DOHH2 (cell line): ENCODE measurements at regions not wholly inside any gene's neighbourhood (a gene's known extent, or its start where the extent isn't known, plus 50 kb on each side); places are given as distances from the start of the nearest gene placed in this dataset.

Source experiments
- EZH2phosphoT487 ChIP-seq: fragments of 200-600 bp; sonication (generic); IDR thresholded peaks from 2 replicates; pipeline ENCODE4 v1.6.1; 2017; ENCODE audit warnings: borderline replicate concordance, mild to moderate bottlenecking, antibody characterized with exemption, low read length, moderate library complexity, mixed read lengths
- TF ChIP-seq, protein P1 (sequence below): fragments of 200-600 bp; sonication (generic); IDR thresholded peaks from one replicate; pipeline ENCODE4 v1.5.1; 2014; ENCODE audit warnings: antibody characterized with exemption, mild to moderate bottlenecking, low read depth, low read length; ENCODE audit not compliant: poor library complexity, severe bottlenecking

GRCh38 chr20:23197836-23198235 is 111.7 kb upstream of the CD93 start:
- TF ChIP-seq, protein P1, sequence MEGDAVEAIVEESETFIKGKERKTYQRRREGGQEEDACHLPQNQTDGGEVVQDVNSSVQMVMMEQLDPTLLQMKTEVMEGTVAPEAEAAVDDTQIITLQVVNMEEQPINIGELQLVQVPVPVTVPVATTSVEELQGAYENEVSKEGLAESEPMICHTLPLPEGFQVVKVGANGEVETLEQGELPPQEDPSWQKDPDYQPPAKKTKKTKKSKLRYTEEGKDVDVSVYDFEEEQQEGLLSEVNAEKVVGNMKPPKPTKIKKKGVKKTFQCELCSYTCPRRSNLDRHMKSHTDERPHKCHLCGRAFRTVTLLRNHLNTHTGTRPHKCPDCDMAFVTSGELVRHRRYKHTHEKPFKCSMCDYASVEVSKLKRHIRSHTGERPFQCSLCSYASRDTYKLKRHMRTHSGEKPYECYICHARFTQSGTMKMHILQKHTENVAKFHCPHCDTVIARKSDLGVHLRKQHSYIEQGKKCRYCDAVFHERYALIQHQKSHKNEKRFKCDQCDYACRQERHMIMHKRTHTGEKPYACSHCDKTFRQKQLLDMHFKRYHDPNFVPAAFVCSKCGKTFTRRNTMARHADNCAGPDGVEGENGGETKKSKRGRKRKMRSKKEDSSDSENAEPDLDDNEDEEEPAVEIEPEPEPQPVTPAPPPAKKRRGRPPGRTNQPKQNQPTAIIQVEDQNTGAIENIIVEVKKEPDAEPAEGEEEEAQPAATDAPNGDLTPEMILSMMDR = no peak
- TF ChIP-seq EZH2phosphoT487 = no peak
